GM23248 (cell line): ENCODE measurements at regions not wholly inside any gene's neighbourhood (a gene's known extent, or its start where the extent isn't known, plus 50 kb on each side); places are given as distances from the start of the nearest gene placed in this dataset.

Source experiments
- EZH2 ChIP-seq: fragments of 200-600 bp; sonication (generic); IDR thresholded peaks from 2 replicates; pipeline ENCODE4 v1.6.1; 2018; ENCODE audit warnings: antibody characterized with exemption, mild to moderate bottlenecking; ENCODE audit not compliant: insufficient read depth, poor library complexity, severe bottlenecking
- EZH2phosphoT487 ChIP-seq: fragments of 200-600 bp; sonication (generic); IDR thresholded peaks from 2 replicates; pipeline ENCODE4 v1.6.1; 2018; ENCODE audit warnings: antibody characterized with exemption, moderate library complexity, mild to moderate bottlenecking, low read depth; ENCODE audit not compliant: insufficient read depth

DNA sequence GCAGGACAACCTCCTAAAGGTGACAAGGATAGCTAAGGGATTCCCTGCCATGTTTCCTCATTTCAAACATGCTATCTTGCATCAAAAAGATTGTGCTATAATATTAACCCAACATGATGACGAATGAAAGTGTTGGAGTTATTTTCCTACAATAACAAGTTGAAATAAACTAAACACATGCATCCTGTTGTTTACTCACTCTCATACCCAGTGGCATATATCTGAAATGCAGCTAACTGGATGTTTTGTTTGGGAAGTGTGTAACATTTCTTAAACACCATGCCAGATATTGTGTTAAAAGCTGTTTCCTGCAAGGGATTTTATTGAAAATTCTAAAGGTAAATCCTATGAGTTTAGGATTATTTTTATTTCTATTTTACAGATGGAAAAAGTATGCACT lies 139.6 kb downstream of the TFPI2 start:
- no peak for TF ChIP-seq EZH2phosphoT487
- TF ChIP-seq EZH2, result no peak
